GM12891 (cell line): ENCODE measurements at regions not wholly inside any gene's neighbourhood (a gene's known extent, or its start where the extent isn't known, plus 50 kb on each side); places are given as distances from the start of the nearest gene placed in this dataset.

Experiments used
- DNase-seq: peaks from one replicate; pipeline ENCODE4 v3.0.0; 2011; ENCODE audit warnings: low spot score; ENCODE audit not compliant: insufficient read length
- FAIRE-seq: peaks from 2 replicates; lab custom pipeline; 2011; peaks lifted over from hg19 to GRCh38; lab: Jason Lieb, UNC
- PAX5 ChIP-seq: IDR thresholded peaks from 2 replicates; pipeline ENCODE4 v1.6.1; 2011; ENCODE audit warnings: low read length, moderate library complexity, mild to moderate bottlenecking; ENCODE audit not compliant: insufficient read depth, severe bottlenecking
- POLR2A ChIP-seq: IDR thresholded peaks from 2 replicates; pipeline ENCODE4 v1.6.1; 2011; ENCODE audit warnings: low read depth, low read length, control low read depth
- POLR2AphosphoS5 ChIP-seq: IDR thresholded peaks from 2 replicates; pipeline ENCODE4 v1.6.1; 2011; ENCODE audit warnings: low read depth, low read length, control low read depth
- POU2F2 ChIP-seq: IDR thresholded peaks from 2 replicates; pipeline ENCODE4 v1.6.1; 2011; ENCODE audit warnings: low read depth, mild to moderate bottlenecking, control low read depth, low read length, moderate library complexity
- SPI1 ChIP-seq: IDR thresholded peaks from 2 replicates; pipeline ENCODE4 v1.6.1; 2011; ENCODE audit warnings: low read depth, low read length, control low read depth
- TAF1 ChIP-seq: IDR thresholded peaks from 2 replicates; pipeline ENCODE4 v1.6.1; 2011; ENCODE audit warnings: low read depth, low read length, control low read depth

GRCh38 chr4:156103311-156103710, 149.6 kb upstream of the CTSO start:
- no peak for TF ChIP-seq POU2F2
- no peak for TF ChIP-seq POLR2A
- TF ChIP-seq SPI1, result no peak
- TF ChIP-seq PAX5, result no peak
- TF ChIP-seq POLR2AphosphoS5, result no peak
- no peak for TF ChIP-seq TAF1
- FAIRE-seq, result no peak
- DNase-seq, result no peak

GRCh38 chr4:156102411-156102810, 148.7 kb upstream of the CTSO start:
- no peak for FAIRE-seq
- no peak for TF ChIP-seq POLR2A
- no peak for TF ChIP-seq POU2F2
- no peak for TF ChIP-seq POLR2AphosphoS5
- TF ChIP-seq PAX5, result no peak
- no peak for TF ChIP-seq TAF1
- TF ChIP-seq SPI1, result no peak
- no peak for DNase-seq

GRCh38 chr4:156101571-156101970, 147.9 kb upstream of the CTSO start:
- FAIRE-seq (no peak), DNase-seq (no peak)

GRCh38 chr4:156100651-156101050, 147.0 kb upstream of the CTSO start:
- DNase-seq (no peak), FAIRE-seq (no peak)
- TF ChIP-seq SPI1 (no peak), POLR2AphosphoS5 (no peak), POU2F2 (no peak), TAF1 (no peak), POLR2A (no peak), PAX5 (no peak)

More at GRCh38 chr4:156101571-156101970, 147.9 kb upstream of the CTSO start:
- TF ChIP-seq PAX5 (no peak), POLR2AphosphoS5 (no peak), POLR2A (no peak), SPI1 (no peak), POU2F2 (no peak), TAF1 (no peak)

GRCh38 chr4:156098805-156099204, 145.1 kb upstream of the CTSO start:
- TF ChIP-seq POLR2A, result no peak
- no peak for TF ChIP-seq POLR2AphosphoS5
- TF ChIP-seq TAF1, result no peak
- TF ChIP-seq PAX5, result no peak
- no peak for DNase-seq
- no peak for FAIRE-seq

- DNase-seq (no peak), FAIRE-seq (no peak)
- TF ChIP-seq SPI1, result no peak
- no peak for TF ChIP-seq POLR2A
- no peak for TF ChIP-seq POLR2AphosphoS5
- TF ChIP-seq PAX5, result no peak
- TF ChIP-seq TAF1, result no peak
- TF ChIP-seq POU2F2, result no peak
These were observed 131.4 kb upstream of the CTSO start for GRCh38 chr4:156085100-156085499.

- no peak for DNase-seq
- no peak for FAIRE-seq
- TF ChIP-seq TAF1 (no peak), PAX5 (no peak), SPI1 (no peak)
These were observed 130.7 kb upstream of the CTSO start for GRCh38 chr4:156084373-156084772.

- no peak for DNase-seq
- FAIRE-seq, result no peak
- TF ChIP-seq PAX5, result no peak
- TF ChIP-seq TAF1, result no peak
- no peak for TF ChIP-seq POU2F2
- no peak for TF ChIP-seq SPI1
- TF ChIP-seq POLR2AphosphoS5, result no peak
- no peak for TF ChIP-seq POLR2A
These were observed 120.3 kb upstream of the CTSO start for GRCh38 chr4:156073976-156074375.

GRCh38 chr4:156060661-156061060, 107.0 kb upstream of the CTSO start:
- FAIRE-seq, result no peak
- TF ChIP-seq TAF1 (no peak), POLR2AphosphoS5 (no peak), PAX5 (no peak), SPI1 (no peak), POU2F2 (no peak), POLR2A (no peak)
- DNase-seq, result no peak

- FAIRE-seq, result no peak
- no peak for TF ChIP-seq SPI1
- TF ChIP-seq POLR2A, result no peak
- TF ChIP-seq POU2F2, result no peak
- no peak for TF ChIP-seq PAX5
- TF ChIP-seq TAF1, result no peak
- no peak for TF ChIP-seq POLR2AphosphoS5
- no peak for DNase-seq
These were observed 99.5 kb upstream of the CTSO start for GRCh38 chr4:156053174-156053573.
